Fibroblast of lung (primary cell): ENCODE measurements at regions not wholly inside any gene's neighbourhood (a gene's known extent, or its start where the extent isn't known, plus 50 kb on each side); places are given as distances from the start of the nearest gene placed in this dataset.

Experiments used
- CTCF ChIP-seq, 2 donors: IDR thresholded peaks in 1 of 2; conservative IDR thresholded peaks in 1 of 2; 1 replicate in 1 of 2; 2 replicates in 1 of 2; pipeline ENCODE4 v1.5.1; 2011 to 2012; ENCODE audit warnings: low read length in 2 of 2, control low read depth in 1 of 2, inconsistent platforms in 1 of 2, low read depth in 1 of 2, mild to moderate bottlenecking in 1 of 2
- EZH2 ChIP-seq: IDR thresholded peaks from 2 replicates; pipeline ENCODE4 v1.5.1; 2012; ENCODE audit warnings: low read length, control low read depth, mild to moderate bottlenecking; ENCODE audit errors: missing control alignments

- TF ChIP-seq CTCF (conservative IDR thresholded peaks at IDR 0.05 in 1 of 2, IDR thresholded peaks at IDR 0.05 in 1 of 2; ENCODE audit: low read depth in 1 of 2, low read length in 2 of 2) (no peak), EZH2 (no peak)
Observed at GRCh38 chr13:64938660-64939059, 2291.5 kb downstream of the PCDH9 start.
